ENCODE measurements at regions not wholly inside any gene's neighbourhood (a gene's known extent, or its start where the extent isn't known, plus 50 kb on each side); places are given as distances from the start of the nearest gene placed in this dataset.

GRCh38 chr5:145598184-145598583 is 237.0 kb downstream of the PRELID2 start:
- H3K23ac ChIP-seq (ENCODE audit: low read depth, low read length): no peak overlapping the region
- in situ Hi-C loops (cut with MboI; ENCODE audit: low sequenced_read_pairs) (no loop called here), dilution Hi-C loops (cut with HindIII; ENCODE audit: low sequenced_read_pairs, unreplicated experiment) (no loop called here), intact Hi-C loops (cut with micrococcal nuclease) (no loop called here)
- no peak overlapping the region for H3K4me2 ChIP-seq (ENCODE audit: low read depth, low read length)
- no TSS peak for BruUV-seq (replicated peaks)
- H3K27ac ChIP-seq (ENCODE audit: insufficient read depth, low read length): no peak overlapping the region
- H3K9me1 ChIP-seq (ENCODE audit: insufficient read depth, low read length): no peaks in the 10 kb centered on the region
- no peaks in the 10 kb centered on the region for H3K79me1 ChIP-seq (ENCODE audit: low read depth in 1 of 2, low read length in 2 of 2)
- TF ChIP-seq USF2 (IDR thresholded peaks at IDR 0.05; ENCODE audit: low read depth, low read length): no peak
- no peak for TF ChIP-seq RAD21 (IDR thresholded peaks at IDR 0.05; ENCODE audit: low read length)
- TF ChIP-seq CHD1 (IDR thresholded peaks at IDR 0.05; ENCODE audit: low read depth, low read length): no peak
- TF ChIP-seq CEBPB (IDR thresholded peaks at IDR 0.05; ENCODE audit: low read depth, low read length): no peak
- no peak for TF ChIP-seq ELK1 (IDR thresholded peaks at IDR 0.05; ENCODE audit: borderline replicate concordance, low read depth, low read length)
- TF ChIP-seq RFX5 (IDR thresholded peaks at IDR 0.05; ENCODE audit: low read depth, low read length): no peak
- no peaks in the 10 kb centered on the region for H4K20me1 ChIP-seq (ENCODE audit: insufficient read depth, low read length)
- no peak overlapping the region for H3K14ac ChIP-seq (replicated peaks; ENCODE audit: low read depth, low read length)
- H3K27me3 ChIP-seq (ENCODE audit: control insufficient read depth, insufficient read depth, low read length): no peaks in the 10 kb centered on the region
- no peak overlapping the region for H3K4ac ChIP-seq (ENCODE audit: low read depth, low read length)
- no peaks in the 10 kb centered on the region for H3K4me1 ChIP-seq (ENCODE audit: control insufficient read depth, insufficient read depth, low read length)
- no peak overlapping the region for H2AK9ac ChIP-seq (replicated peaks; ENCODE audit: low read depth, low read length, poor library complexity)
- no peak overlapping the region for H2BK15ac ChIP-seq (ENCODE audit: low read depth, low read length)
- no CpG with 5 or more reads among the region's 5 CpGs for WGBS, 2 experiments (ENCODE audit: extremely low coverage in 2 of 2, insufficient read length in 1 of 2)
- H4K8ac ChIP-seq (ENCODE audit: low read depth in 2 of 2, low read length in 2 of 2): no peak overlapping the region
- DNase-seq (no peak), ATAC-seq (ENCODE audit: low read depth) (no peak)
- H2BK120ac ChIP-seq (ENCODE audit: low read depth, low read length): no peak overlapping the region
- H2AFZ ChIP-seq (replicated peaks; ENCODE audit: low read length, poor library complexity): no peak overlapping the region
- no peaks in the 10 kb centered on the region for H3K9me3 ChIP-seq (ENCODE audit: control insufficient read depth, insufficient read depth, low read length)
- POLR2A ChIA-PET (ENCODE audit: unreplicated experiment): no interaction called here
- H2BK5ac ChIP-seq (ENCODE audit: low read depth, low read length, poor library complexity, severe bottlenecking): no peak overlapping the region
- H3K36me3 ChIP-seq (ENCODE audit: control insufficient read depth, insufficient read depth, low read length): no peaks in the 10 kb centered on the region
- CTCF ChIA-PET: no interaction called here
- no peak overlapping the region for H3K9ac ChIP-seq (ENCODE audit: low read depth, low read length)
- H2AK5ac ChIP-seq (ENCODE audit: low read depth, low read length): no peak overlapping the region
- H4K91ac ChIP-seq (ENCODE audit: insufficient read depth, low read depth, low read length): no peak overlapping the region
- no peak overlapping the region for H3K56ac ChIP-seq (ENCODE audit: extremely low read depth, insufficient read depth, low read length)
- no peak overlapping the region for H3K4me3 ChIP-seq (ENCODE audit: insufficient read depth, low read depth, low read length)
- no peak overlapping the region for H2BK20ac ChIP-seq (ENCODE audit: low read depth, low read length)
- H3K18ac ChIP-seq (ENCODE audit: low read depth, low read length): no peak overlapping the region
- H4K5ac ChIP-seq (ENCODE audit: low read depth, low read length): no peak overlapping the region

Measured in IMR-90 (cell line).